Umbilical cord (tissue), 1 donor: ENCODE measurements at regions not wholly inside any gene's neighbourhood (a gene's known extent, or its start where the extent isn't known, plus 50 kb on each side); places are given as distances from the start of the nearest gene placed in this dataset.

ENCODE experiments used
- DNase-seq: peaks from one replicate; pipeline ENCODE4 v3.0.0-alpha.2; 2015; ENCODE audit warnings: low spot score

GRCh38 chr2:22822835-22823234 lies 562.1 kb upstream of the KLHL29 start:
- no peak for DNase-seq

GRCh38 chr2:22824618-22825017 lies 560.4 kb upstream of the KLHL29 start:
- no peak for DNase-seq

DNA sequence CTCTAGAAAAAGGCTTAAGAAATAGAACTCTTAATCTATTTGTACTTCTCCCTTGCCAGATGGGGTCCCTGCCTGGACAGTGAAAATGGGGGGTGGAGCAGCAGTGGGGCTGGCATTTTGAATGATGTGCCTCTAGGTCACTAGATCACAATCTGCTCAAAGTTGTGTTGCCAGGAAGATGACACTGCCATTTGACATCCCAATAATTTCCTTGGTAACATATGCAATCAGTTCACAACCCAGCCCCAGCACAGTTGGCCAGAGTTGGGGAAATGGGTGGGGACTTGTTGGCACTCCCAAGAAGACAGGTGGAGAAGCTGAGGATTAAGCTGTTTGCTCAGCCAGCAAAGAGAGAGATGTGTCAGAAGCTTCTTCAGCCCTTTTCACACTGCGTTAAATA lies 558.3 kb upstream of the KLHL29 start:
- no peak for DNase-seq

GRCh38 chr2:22829791-22830190 lies 555.2 kb upstream of the KLHL29 start:
- no peak for DNase-seq

DNA sequence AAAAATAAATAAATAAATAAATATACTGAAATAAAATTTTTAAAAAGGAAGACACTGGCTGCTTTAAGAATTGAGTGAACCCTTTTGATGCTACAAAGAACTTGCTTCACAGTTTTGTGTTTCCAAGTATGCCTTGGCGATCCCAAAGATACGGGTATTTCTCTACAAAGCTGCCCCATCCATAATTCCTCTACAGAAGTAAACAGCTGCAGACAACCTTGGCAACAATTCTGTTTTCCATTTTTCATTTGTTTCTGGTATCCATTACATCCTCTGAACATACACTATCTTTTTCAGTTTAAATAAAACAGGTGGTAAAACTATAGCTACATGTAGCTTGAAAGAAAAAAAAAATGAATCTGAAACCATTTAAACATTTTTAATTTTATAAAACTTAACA lies 552.8 kb upstream of the KLHL29 start:
- DNase-seq, result no peak

DNA sequence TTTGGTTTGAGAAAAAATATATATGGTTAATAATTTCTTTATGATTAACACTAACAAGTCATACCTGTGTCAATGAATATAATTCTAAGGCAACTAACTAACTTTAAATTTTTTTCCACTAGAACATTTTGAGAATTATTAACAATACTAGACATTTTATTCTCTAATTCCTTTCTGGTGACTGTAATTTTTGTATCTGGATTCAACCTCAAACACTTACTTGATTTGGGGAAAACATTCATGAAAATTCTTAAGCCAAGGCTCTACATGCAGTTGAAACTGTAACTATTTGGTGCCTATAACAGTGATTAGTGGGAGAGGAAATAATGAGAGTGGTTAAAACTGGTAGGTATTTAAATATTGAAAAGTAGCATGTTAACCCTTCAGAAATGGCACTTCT lies 546.5 kb upstream of the KLHL29 start:
- no peak for DNase-seq

DNA sequence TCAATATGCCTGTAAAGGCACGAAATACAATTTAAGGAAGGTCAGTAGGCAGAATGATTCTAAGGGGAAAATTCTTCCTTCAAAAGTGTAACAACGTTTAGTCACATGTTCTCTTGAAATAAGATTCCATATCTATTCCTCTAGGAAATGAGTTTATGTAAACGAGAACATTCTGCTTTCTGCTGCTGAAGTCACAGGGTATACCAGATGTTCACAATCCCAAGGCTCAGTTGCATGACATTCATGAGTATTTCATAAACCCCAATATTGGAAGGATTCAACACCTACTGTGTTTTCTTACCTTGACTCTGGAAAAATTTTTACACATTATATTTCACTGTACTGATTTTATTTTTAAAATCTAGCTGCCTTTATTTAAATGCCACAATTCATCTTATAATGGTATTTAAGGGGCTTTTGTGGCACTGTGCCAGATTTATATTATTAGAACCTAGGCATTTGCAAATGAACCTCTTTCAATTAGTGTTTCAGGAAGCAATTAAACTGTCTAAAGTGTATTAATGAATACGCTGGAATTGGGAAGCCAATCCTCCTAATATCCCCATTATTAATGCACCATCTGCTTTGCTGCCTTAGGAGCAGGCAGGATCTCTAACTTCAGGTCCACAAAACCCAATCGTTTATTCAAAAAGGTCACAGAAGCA lies 542.6 kb upstream of the KLHL29 start:
- DNase-seq, result no peak

- no peak for DNase-seq
Observed at GRCh38 chr2:22843919-22844537, 541.0 kb upstream of the KLHL29 start.

DNA sequence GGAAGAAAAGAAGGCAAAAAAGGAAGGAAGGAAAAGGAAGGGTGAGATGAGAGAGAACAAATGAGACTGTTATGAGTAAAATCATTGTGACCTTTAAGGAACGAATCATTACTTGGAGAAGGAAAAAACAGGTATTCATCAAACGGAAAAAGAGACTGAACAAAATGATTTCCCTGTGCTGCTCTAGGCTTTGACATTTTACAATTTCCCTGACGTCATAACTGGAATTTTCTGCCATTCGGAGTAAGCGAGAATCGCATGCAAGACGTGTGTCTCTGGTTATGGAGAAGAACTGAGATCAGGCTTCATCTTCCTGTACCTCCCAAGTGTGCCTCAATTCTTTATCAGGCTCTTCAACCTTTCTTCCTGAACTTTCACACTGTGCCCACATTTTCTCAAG lies 534.7 kb upstream of the KLHL29 start:
- DNase-seq, result no peak

- DNase-seq, result no peak
Observed at GRCh38 chr2:22854588-22854987, 530.4 kb upstream of the KLHL29 start.

DNA sequence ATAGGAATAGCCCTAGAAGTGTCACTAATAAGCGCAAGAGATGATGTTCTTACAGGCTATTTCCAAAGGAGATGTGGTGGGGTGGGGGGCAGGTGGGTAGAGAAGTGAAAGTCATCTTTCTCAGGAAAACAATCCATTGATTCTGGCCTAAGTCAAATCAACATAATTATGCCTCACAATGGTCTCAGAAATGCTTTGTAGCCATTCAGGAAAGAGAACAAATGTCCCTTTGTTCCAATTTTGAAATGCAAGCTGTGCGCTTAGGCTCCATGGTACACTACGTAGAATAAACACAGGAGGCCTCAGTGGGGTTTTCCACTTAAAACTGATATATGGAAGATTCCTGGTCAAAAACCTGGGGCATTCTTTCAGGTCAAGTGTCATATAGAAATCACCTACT lies 529.9 kb upstream of the KLHL29 start:
- DNase-seq, result no peak

- DNase-seq, result no peak
Observed at GRCh38 chr2:22855761-22856184, 529.2 kb upstream of the KLHL29 start.

GRCh38 chr2:22867973-22868372 lies 517.0 kb upstream of the KLHL29 start:
- DNase-seq, result no peak

GRCh38 chr2:22878121-22878520 lies 506.9 kb upstream of the KLHL29 start:
- no peak for DNase-seq

- DNase-seq, result no peak
Observed at GRCh38 chr2:22879009-22879863, 505.7 kb upstream of the KLHL29 start.

DNA sequence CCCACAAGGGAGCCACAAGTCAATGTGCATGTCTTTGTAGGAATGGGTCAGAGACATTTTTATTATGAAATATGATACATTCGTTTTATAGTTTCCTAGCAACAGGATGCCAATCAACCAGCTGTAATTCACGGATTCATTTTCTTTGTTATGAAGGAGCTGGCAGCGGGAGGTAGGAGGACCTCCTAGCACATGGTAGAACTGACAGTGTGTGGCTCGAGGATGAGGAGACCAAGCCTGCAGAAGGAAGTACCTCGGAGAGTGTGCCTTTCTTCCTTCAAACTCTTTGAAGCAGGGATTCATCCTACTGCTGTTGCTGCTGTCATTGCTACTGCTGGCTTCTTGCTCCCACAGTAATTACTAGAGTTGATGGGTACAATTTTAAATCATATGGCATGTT lies 504.8 kb upstream of the KLHL29 start:
- DNase-seq, result no peak

- no peak for DNase-seq
Observed at GRCh38 chr2:22882011-22882410, 503.0 kb upstream of the KLHL29 start.

GRCh38 chr2:22882643-22883042 lies 502.3 kb upstream of the KLHL29 start:
- peak; percentile 25 for DNase-seq

- DNase-seq, result no peak
Observed at GRCh38 chr2:22883054-22883453, 501.9 kb upstream of the KLHL29 start.

DNA sequence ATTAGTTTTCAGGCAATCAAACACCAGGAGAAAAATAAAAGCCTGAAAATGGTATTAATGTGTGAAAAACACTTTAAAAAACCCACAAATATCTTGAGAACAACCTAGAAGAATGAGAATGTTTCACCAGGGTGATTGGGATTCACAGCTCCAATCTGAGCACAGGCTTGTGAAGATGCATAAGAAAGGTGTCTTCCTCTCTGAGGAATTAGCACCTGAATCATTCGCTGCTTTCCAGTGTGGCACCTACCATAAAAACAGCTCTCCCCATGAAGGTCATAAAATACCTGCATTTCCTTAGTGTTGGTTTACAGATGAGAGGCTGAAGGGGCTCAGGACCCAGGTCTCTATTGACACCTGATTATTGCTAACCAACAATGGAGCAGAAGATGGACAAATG lies 499.7 kb upstream of the KLHL29 start:
- DNase-seq, result no peak

GRCh38 chr2:22887426-22887825 lies 497.6 kb upstream of the KLHL29 start:
- DNase-seq, result no peak

DNA sequence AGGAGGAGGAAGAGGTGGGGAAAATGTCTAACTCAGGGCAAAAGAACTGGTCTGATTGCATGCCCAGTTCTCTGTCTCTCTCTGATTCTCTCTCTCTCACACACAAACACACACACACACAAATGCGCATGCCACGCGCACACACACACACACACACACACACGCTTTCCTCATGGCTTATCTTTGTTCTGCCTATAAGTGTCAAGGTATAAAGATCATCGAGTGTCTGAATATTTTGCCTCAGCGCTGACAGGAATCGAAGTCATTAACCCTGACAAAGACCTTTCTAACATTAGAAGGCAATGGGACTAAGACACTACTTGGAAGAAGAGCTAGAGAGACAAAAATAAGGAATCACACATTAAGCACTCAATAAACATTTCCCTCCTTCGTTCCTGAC lies 497.1 kb upstream of the KLHL29 start:
- no peak for DNase-seq

DNA sequence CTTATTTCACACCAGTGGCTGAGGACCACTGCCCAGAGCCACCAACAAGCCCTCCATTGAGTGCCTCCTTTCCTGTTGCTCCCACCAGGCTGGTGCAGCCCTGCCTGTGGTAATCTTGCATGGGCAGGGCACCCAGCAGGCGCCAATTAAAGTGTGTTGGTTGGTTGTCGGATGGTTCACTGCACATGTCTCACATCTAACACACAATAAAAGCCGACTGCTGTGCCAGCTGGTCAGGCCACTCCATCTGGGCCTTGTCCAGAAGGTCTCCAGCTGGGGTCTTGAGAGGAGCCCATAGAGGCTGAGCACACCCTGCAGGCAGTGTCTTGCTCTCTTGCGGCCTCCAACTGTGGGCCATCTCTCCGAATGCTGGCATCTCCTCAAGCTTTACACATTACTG lies 494.8 kb upstream of the KLHL29 start:
- DNase-seq, result no peak
